Esophagus squamous epithelium (tissue), 4 donors: ENCODE measurements at regions not wholly inside any gene's neighbourhood (a gene's known extent, or its start where the extent isn't known, plus 50 kb on each side); places are given as distances from the start of the nearest gene placed in this dataset.

Source experiments
- POLR2A ChIP-seq, 4 donors: fragments of 450-650 bp; IDR thresholded peaks; one replicate each; pipeline ENCODE4 v1.6.1; 2017; ENCODE audit warnings: antibody characterized with exemption in 4 of 4, mild to moderate bottlenecking in 4 of 4, moderate library complexity in 3 of 4
- TF ChIP-seq, protein P1 (sequence below), 6 experiments: fragments of 450-650 bp in 4 of 6; fragments of 200-600 bp in 2 of 6; sonication (generic) in 2 of 6; IDR thresholded peaks; one replicate each; pipeline ENCODE4 v1.5.1; 2016 to 2019; ENCODE audit warnings: antibody characterized with exemption in 6 of 6, mild to moderate bottlenecking in 4 of 6, moderate library complexity in 4 of 6

DNA sequence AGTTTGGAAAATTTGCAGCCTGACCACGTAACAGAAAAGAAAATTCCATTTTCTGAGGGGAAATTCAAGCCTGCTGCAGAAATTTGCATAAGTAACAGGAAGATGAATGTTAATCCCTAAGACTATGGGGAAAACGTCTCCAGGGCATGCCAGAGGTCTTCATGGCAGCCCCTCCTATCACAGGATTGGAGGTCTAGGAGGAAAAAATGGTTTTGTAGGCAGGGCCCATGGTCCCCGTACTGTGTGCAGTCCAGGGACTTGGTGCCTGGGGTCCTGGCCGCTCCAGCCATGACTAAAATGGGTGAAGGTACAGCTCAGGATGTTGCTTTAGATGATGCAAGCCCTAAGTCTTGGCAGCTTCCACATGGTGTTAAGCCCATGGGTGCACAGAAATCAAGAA lies 437.3 kb upstream of the SEMA3A start:
- TF ChIP-seq, protein P1, sequence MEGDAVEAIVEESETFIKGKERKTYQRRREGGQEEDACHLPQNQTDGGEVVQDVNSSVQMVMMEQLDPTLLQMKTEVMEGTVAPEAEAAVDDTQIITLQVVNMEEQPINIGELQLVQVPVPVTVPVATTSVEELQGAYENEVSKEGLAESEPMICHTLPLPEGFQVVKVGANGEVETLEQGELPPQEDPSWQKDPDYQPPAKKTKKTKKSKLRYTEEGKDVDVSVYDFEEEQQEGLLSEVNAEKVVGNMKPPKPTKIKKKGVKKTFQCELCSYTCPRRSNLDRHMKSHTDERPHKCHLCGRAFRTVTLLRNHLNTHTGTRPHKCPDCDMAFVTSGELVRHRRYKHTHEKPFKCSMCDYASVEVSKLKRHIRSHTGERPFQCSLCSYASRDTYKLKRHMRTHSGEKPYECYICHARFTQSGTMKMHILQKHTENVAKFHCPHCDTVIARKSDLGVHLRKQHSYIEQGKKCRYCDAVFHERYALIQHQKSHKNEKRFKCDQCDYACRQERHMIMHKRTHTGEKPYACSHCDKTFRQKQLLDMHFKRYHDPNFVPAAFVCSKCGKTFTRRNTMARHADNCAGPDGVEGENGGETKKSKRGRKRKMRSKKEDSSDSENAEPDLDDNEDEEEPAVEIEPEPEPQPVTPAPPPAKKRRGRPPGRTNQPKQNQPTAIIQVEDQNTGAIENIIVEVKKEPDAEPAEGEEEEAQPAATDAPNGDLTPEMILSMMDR (IDR thresholded peaks at IDR 0.05), result no peak
- TF ChIP-seq POLR2A (IDR thresholded peaks at IDR 0.05), result no peak
